Caco-2 (cell line): ENCODE measurements at regions not wholly inside any gene's neighbourhood (a gene's known extent, or its start where the extent isn't known, plus 50 kb on each side); places are given as distances from the start of the nearest gene placed in this dataset.

ENCODE experiments used
- BruUV-seq: library from RNA; stranded (reverse); fragments of 400-500 nt; replicated peaks from 2 replicates; lab custom pipeline; 2021; lab: Mats Ljungman, UMichigan
- CTCF ChIA-PET: fragments of 300-600 bp; sonication (Branson Sonifier 250); formaldehyde crosslinking; loops from one replicate; lab custom pipeline; 2022; ENCODE audit warnings: antibody characterized with exemption; lab: Charles Lee
- POLR2A ChIA-PET: fragments of 300-600 bp; sonication (Branson Sonifier 250); formaldehyde crosslinking; loops from one replicate; lab custom pipeline; 2022; ENCODE audit warnings: antibody characterized with exemption; lab: Charles Lee
- DNase-seq, 2 experiments: peaks; one replicate each; pipeline versions ENCODE4 v3.0.0 to v3.0.0-alpha.2; 2020 to 2022
- H3K27me3 ChIP-seq: replicated peaks from 2 replicates; pipeline ENCODE4 v1.6.0; 2011; ENCODE audit warnings: low read length; ENCODE audit not compliant: control insufficient read depth, insufficient read depth
- H3K36me3 ChIP-seq: 2 replicates; pipeline ENCODE4 v1.5.1; 2011; ENCODE audit warnings: low read length; ENCODE audit not compliant: control insufficient read depth, insufficient read depth
- H3K4me1 ChIP-seq: fragments of 250-450 bp; sonication (Bioruptor Pico); 2 replicates; pipeline ENCODE4 v1.5.1; 2020; ENCODE audit warnings: mild to moderate bottlenecking
- H3K4me3 ChIP-seq: 2 replicates; pipeline ENCODE4 v1.5.1; 2011; ENCODE audit warnings: low read depth, mild to moderate bottlenecking, control low read depth, low read length
- H3K9me3 ChIP-seq: fragments of 250-450 bp; sonication (Bioruptor Pico); 2 replicates; pipeline ENCODE4 v1.5.1; 2020; ENCODE audit warnings: mild to moderate bottlenecking, moderate library complexity
- H3K27ac Mint-ChIP-seq: one replicate; pipeline ENCODE4 v1.8.0; 2022; ENCODE audit warnings: mixed read lengths; ENCODE audit not compliant: unreplicated experiment
- H3K27me3 Mint-ChIP-seq: one replicate; pipeline ENCODE4 v1.8.0; 2022; ENCODE audit warnings: mixed read lengths; ENCODE audit not compliant: insufficient read depth, unreplicated experiment
- H3K36me3 Mint-ChIP-seq: one replicate; pipeline ENCODE4 v1.8.0; 2022; ENCODE audit warnings: mild to moderate bottlenecking, mixed read lengths; ENCODE audit not compliant: insufficient read depth, unreplicated experiment
- H3K4me1 Mint-ChIP-seq: one replicate; pipeline ENCODE4 v1.8.0; 2022; ENCODE audit warnings: low read depth, mixed read lengths; ENCODE audit not compliant: unreplicated experiment
- H3K4me3 Mint-ChIP-seq: one replicate; pipeline ENCODE4 v1.8.0; 2022; ENCODE audit warnings: mild to moderate bottlenecking, moderate library complexity, mixed read lengths; ENCODE audit not compliant: unreplicated experiment
- H3K9me3 Mint-ChIP-seq: one replicate; pipeline ENCODE4 v1.8.0; 2022; ENCODE audit warnings: mixed read lengths; ENCODE audit not compliant: unreplicated experiment
- intact Hi-C: fragments of 100-400 bp; cut with micrococcal nuclease; formaldehyde crosslinking; loops from one replicate; pipeline ENCODE4 v1.10.0; 2022; ENCODE audit not compliant: unreplicated experiment
- TF ChIP-seq, protein P1 (sequence below), 2 experiments: fragments of 200-600 bp in 1 of 2; IDR thresholded peaks; 1 replicate in 1 of 2; 2 replicates in 1 of 2; pipeline versions ENCODE4 v1.5.1 to v1.8.0; 2011 to 2022; ENCODE audit warnings: antibody characterized with exemption in 1 of 2, control low read depth in 1 of 2, inconsistent platforms in 1 of 2, low read depth in 1 of 2, low read length in 1 of 2, mild to moderate bottlenecking in 1 of 2, moderate library complexity in 1 of 2; ENCODE audit not compliant: insufficient read depth in 1 of 2, severe bottlenecking in 1 of 2, unreplicated experiment in 1 of 2

DNA sequence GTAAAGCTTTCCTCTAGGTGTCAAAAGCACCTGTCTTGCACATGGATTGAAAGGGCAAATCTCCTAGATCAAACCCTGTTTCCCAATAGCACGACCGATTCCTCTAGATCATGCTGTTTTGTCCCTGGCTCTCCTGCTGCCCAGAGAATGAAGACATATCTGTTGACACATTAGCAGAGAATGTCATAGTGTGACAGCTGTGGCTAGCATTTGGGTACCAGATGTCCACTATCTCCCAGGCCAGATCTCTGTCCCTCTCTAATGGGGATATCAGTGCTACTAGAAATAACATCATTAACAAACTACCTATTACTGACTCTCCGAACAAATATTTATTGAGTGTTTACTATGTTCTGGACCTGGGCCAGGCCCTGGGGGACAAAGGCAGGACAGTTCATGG is 72.4 kb upstream of the ISX start:
- peaks cover 9% of the 10 kb centered on the region for H3K27me3 Mint-ChIP-seq
- POLR2A ChIA-PET = no interaction called here
- TF ChIP-seq, protein P1, sequence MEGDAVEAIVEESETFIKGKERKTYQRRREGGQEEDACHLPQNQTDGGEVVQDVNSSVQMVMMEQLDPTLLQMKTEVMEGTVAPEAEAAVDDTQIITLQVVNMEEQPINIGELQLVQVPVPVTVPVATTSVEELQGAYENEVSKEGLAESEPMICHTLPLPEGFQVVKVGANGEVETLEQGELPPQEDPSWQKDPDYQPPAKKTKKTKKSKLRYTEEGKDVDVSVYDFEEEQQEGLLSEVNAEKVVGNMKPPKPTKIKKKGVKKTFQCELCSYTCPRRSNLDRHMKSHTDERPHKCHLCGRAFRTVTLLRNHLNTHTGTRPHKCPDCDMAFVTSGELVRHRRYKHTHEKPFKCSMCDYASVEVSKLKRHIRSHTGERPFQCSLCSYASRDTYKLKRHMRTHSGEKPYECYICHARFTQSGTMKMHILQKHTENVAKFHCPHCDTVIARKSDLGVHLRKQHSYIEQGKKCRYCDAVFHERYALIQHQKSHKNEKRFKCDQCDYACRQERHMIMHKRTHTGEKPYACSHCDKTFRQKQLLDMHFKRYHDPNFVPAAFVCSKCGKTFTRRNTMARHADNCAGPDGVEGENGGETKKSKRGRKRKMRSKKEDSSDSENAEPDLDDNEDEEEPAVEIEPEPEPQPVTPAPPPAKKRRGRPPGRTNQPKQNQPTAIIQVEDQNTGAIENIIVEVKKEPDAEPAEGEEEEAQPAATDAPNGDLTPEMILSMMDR (IDR thresholded peaks at IDR 0.05; ENCODE audit: insufficient read depth in 1 of 2, low read depth in 1 of 2, low read length in 1 of 2, severe bottlenecking in 1 of 2, unreplicated experiment in 1 of 2) = no peak

DNA sequence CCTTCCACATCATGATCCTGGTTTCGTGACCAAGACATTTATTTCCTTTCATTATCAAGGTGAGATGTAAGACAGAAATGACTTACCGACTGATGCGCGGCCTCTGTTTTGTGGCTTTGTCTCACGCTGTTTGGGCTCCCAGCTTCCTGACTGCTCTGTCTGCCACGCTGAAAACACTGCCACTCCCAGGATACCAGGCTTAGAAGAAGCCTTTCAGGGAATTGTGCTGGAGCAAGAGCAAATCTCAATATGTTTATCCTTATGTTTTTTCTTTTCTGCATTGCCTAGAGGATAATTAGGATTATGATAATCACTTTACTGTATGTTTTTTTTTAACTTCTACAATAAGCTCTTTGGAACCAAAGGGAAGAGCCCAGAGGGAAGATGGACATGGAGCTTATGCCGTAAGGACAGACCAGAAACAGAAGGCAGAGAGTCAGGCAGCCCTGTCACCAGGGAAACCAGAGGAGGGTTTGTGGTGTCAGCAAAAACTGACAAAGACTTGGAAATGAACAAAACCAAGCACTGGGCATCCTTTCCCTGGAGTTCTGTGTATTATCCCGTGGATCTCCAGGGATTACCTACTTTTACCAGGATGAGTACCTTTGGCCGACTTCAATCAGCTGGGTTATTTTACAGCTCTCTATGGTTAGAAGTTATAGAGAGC is 68.2 kb upstream of the ISX start:
- no peak overlapping the region for H3K27ac Mint-ChIP-seq
- POLR2A ChIA-PET = no interaction called here

More for the DNA sequence above, 72.4 kb upstream of the ISX start:
- Mint-ChIP-seq H3K27ac (no peak overlapping the region), H3K4me1 (no peaks in the 10 kb centered on the region), H3K9me3 (peaks cover 4% of the 10 kb centered on the region), H3K36me3 (no peaks in the 10 kb centered on the region), H3K4me3 (no peak overlapping the region)
- intact Hi-C loops = no loop called here
- BruUV-seq = no TSS peak
- Histone ChIP-seq H3K4me1 (no peaks in the 10 kb centered on the region), H3K27me3 (no peaks in the 10 kb centered on the region), H3K4me3 (no peak overlapping the region), H3K9me3 (no peaks in the 10 kb centered on the region), H3K36me3 (no peaks in the 10 kb centered on the region)
- CTCF ChIA-PET = no interaction called here
- no peak for DNase-seq

DNA sequence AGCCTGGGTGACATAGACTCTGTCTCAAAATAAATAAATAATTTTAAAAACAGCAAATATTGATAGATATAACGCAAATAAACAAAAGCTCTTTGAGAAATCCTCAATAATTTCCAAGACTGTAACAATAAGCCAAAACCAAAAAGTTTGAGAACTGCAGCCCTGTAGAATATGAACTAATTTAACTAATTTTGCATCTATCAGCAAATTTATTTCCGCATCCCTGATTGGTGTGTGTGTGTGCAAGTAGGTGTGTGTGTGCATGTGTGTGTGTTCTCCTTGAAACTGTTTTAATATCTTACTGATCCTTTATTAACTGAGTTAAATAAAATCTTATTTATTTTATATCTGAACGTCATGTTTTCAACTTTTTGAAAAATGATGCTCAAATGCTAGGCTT is 67.0 kb upstream of the ISX start:
- Mint-ChIP-seq H3K36me3 (no peaks in the 10 kb centered on the region), H3K4me3 (no peak overlapping the region), H3K27me3 (peaks cover 16% of the 10 kb centered on the region), H3K9me3 (no peaks in the 10 kb centered on the region), H3K4me1 (no peaks in the 10 kb centered on the region), H3K27ac (no peak overlapping the region)
- TF ChIP-seq, protein P1 (IDR thresholded peaks at IDR 0.05; ENCODE audit: insufficient read depth in 1 of 2, low read depth in 1 of 2, low read length in 1 of 2, severe bottlenecking in 1 of 2, unreplicated experiment in 1 of 2) = no peak
- ChIA-PET POLR2A (no interaction called here), CTCF (no interaction called here)
- H3K4me3 ChIP-seq = no peak overlapping the region
- DNase-seq = no peak
- H3K4me1 ChIP-seq = no peaks in the 10 kb centered on the region
- H3K27me3 ChIP-seq = no peaks in the 10 kb centered on the region
- no peaks in the 10 kb centered on the region for H3K36me3 ChIP-seq
- intact Hi-C loops = no loop called here
- no TSS peak for BruUV-seq
- no peaks in the 10 kb centered on the region for H3K9me3 ChIP-seq

More for the DNA sequence above, 68.2 kb upstream of the ISX start:
- no peaks in the 10 kb centered on the region for H3K27me3 ChIP-seq
- H3K4me1 Mint-ChIP-seq = no peaks in the 10 kb centered on the region
- H3K36me3 ChIP-seq = no peaks in the 10 kb centered on the region
- no TSS peak for BruUV-seq
- H3K4me3 ChIP-seq = no peak overlapping the region
- H3K9me3 Mint-ChIP-seq = no peaks in the 10 kb centered on the region
- CTCF ChIA-PET = no interaction called here
- no peaks in the 10 kb centered on the region for H3K4me1 ChIP-seq
- no peak for DNase-seq
- H3K27me3 Mint-ChIP-seq = peaks cover 19% of the 10 kb centered on the region
- intact Hi-C loops = no loop called here
- H3K4me3 Mint-ChIP-seq = no peak overlapping the region
- TF ChIP-seq, protein P1 (IDR thresholded peaks at IDR 0.05; ENCODE audit: insufficient read depth in 1 of 2, low read depth in 1 of 2, low read length in 1 of 2, severe bottlenecking in 1 of 2, unreplicated experiment in 1 of 2) = no peak
- H3K9me3 ChIP-seq = no peaks in the 10 kb centered on the region
- no peaks in the 10 kb centered on the region for H3K36me3 Mint-ChIP-seq
